DOHH2 (cell line): ENCODE measurements at regions not wholly inside any gene's neighbourhood (a gene's known extent, or its start where the extent isn't known, plus 50 kb on each side); places are given as distances from the start of the nearest gene placed in this dataset.

ENCODE experiments used
- CTCF ChIP-seq: fragments of 200-600 bp; sonication (generic); IDR thresholded peaks from one replicate; pipeline ENCODE4 v1.5.1; 2014; ENCODE audit warnings: antibody characterized with exemption, mild to moderate bottlenecking, low read depth, low read length; ENCODE audit not compliant: poor library complexity, severe bottlenecking
- EZH2phosphoT487 ChIP-seq: fragments of 200-600 bp; sonication (generic); IDR thresholded peaks from 2 replicates; pipeline ENCODE4 v1.6.1; 2017; ENCODE audit warnings: borderline replicate concordance, mild to moderate bottlenecking, antibody characterized with exemption, low read length, moderate library complexity, mixed read lengths

- no peak for TF ChIP-seq CTCF
- TF ChIP-seq EZH2phosphoT487, result no peak
These were observed 81.0 kb downstream of the SEMA4F start for GRCh38 chr2:74735009-74735408.
